ENCODE measurements at regions not wholly inside any gene's neighbourhood (a gene's known extent, or its start where the extent isn't known, plus 50 kb on each side); places are given as distances from the start of the nearest gene placed in this dataset.

GRCh38 chr2:204012072-204012653 is 75.6 kb downstream of the ICOS start:
- no peak for TF ChIP-seq ZC3H11A (IDR thresholded peaks at IDR 0.05)
- TF ChIP-seq CHD4 (IDR thresholded peaks at IDR 0.05; ENCODE audit: borderline replicate concordance), result no peak
- no peak for TF ChIP-seq ELK1 (IDR thresholded peaks at IDR 0.05; ENCODE audit: low read depth, low read length)
- no peak for TF ChIP-seq RFX5 (IDR thresholded peaks at IDR 0.05)
- Histone ChIP-seq H3K9me3 (no peaks in the 10 kb centered on the region), H3K4me3 (no peak overlapping the region), H3K4me1 (no peaks in the 10 kb centered on the region), H3K27ac (no peak overlapping the region), H3K4me2 (no peak overlapping the region)
- CTCF ChIA-PET, result interaction anchor here (1.7 kb wide), 1 partner anchor 12 kb away, joined by 7 read pairs; no protein-coding TSS in a partner anchor
- ATAC-seq (no peak), FAIRE-seq (no peak), DNase-seq (ENCODE audit: low read depth in 1 of 2, low spot score in 1 of 2) (no peak)
- POLR2A ChIA-PET, result no interaction called here
- 9% methylated on average over 4 of the region's 4 CpGs for WGBS (ENCODE audit: missing lambda C conversion rate)

GRCh38 chr2:204015118-204015843 is 78.7 kb downstream of the ICOS start:
- TF ChIP-seq JUNB (IDR thresholded peaks at IDR 0.05) (no peak), FOSB (CRISPR knock-in tag; IDR thresholded peaks at IDR 0.05) (no peak)
- ChIA-PET POLR2A (no interaction called here), CTCF (interaction anchor here (1.8 kb wide), 1 partner anchor 9 kb away, joined by 4 read pairs; no protein-coding TSS in a partner anchor)
- DNase-seq (ENCODE audit: low read depth in 1 of 2, low spot score in 1 of 2) (no peak), ATAC-seq (no peak), FAIRE-seq (no peak)
- Histone ChIP-seq H3K4me1 (0 out of 3 replicates have a peak, but pooled peaks cover 3% of the 10 kb centered on the region), H3K27ac (no peak overlapping the region), H3K4me3 (no peak overlapping the region), H3K4me2 (no peak overlapping the region), H3K9me3 (no peaks in the 10 kb centered on the region)
- WGBS (ENCODE audit: missing lambda C conversion rate), result 22% methylated on average over 8 of the region's 8 CpGs

GRCh38 chr2:204018717-204019116 is 82.2 kb downstream of the ICOS start:
- TF ChIP-seq PHF8 (IDR thresholded peaks at IDR 0.05; ENCODE audit: borderline replicate concordance, low read depth), result no peak
- FAIRE-seq (no peak), DNase-seq (ENCODE audit: low read depth in 1 of 2, low spot score in 1 of 2) (no peak), ATAC-seq (no peak)
- no peak overlapping the region for H3K4me3 ChIP-seq
- WGBS (ENCODE audit: missing lambda C conversion rate), result 33% methylated on average over 6 of the region's 6 CpGs
- ChIA-PET CTCF (interaction anchor here (0.7 kb wide), 1 partner anchor 244 kb away, joined by 3 read pairs; no protein-coding TSS in a partner anchor), POLR2A (no interaction called here)
- no peak overlapping the region for H3K27ac ChIP-seq
- H3K4me2 ChIP-seq, result no peak overlapping the region
- H3K4me1 ChIP-seq, result 0 out of 3 replicates have a peak, but pooled peaks cover 3% of the 10 kb centered on the region
- no peaks in the 10 kb centered on the region for H3K9me3 ChIP-seq

GRCh38 chr2:204019572-204020501 is 83.3 kb downstream of the ICOS start:
- Histone ChIP-seq H3K27ac (no peak overlapping the region), H3K4me2 (0 out of 3 replicates have a peak overlapping the region, but pooled peaks have one; percentile 10), H3K9me3 (no peaks in the 10 kb centered on the region), H3K4me3 (no peak overlapping the region), H3K4me1 (0 out of 3 replicates have a peak, but pooled peaks cover 3% of the 10 kb centered on the region)
- peak; percentile 3 to 30 for DNase-seq (ENCODE audit: low read depth in 1 of 2, low spot score in 1 of 2)
- WGBS (ENCODE audit: missing lambda C conversion rate), result 24% methylated on average over 6 of the region's 6 CpGs
- no peak for FAIRE-seq
- TF ChIP-seq FOSL2 (IDR thresholded peaks at IDR 0.05) (peak; percentile 54), FOSL2 (CRISPR knock-in tag; IDR thresholded peaks at IDR 0.05) (no peak), ESRRA (IDR thresholded peaks at IDR 0.05; ENCODE audit: borderline replicate concordance, low read length) (no peak), KDM1A (IDR thresholded peaks at IDR 0.05; ENCODE audit: low read depth) (no peak)
- ChIA-PET CTCF (interaction anchor here (0.7 to 1.0 kb wide), 2 partner anchors 243 to 1906 kb away, joined by 3 to 4 read pairs; no protein-coding TSS in a partner anchor), POLR2A (no interaction called here)
- ATAC-seq, result peak; percentile 61 to 72; a peak in 3 of 6 replicates
